KBM-7 (cell line): ENCODE measurements at regions not wholly inside any gene's neighbourhood (a gene's known extent, or its start where the extent isn't known, plus 50 kb on each side); places are given as distances from the start of the nearest gene placed in this dataset.

Experiments used
- DNase-seq: peaks from one replicate; pipeline ENCODE4 v3.0.0-alpha.2; 2015
- in situ Hi-C: fragments of 300-500 bp; cut with MboI; formaldehyde crosslinking; loops from 2 replicates; pipeline ENCODE4 v1.14.3; 2020; ENCODE audit warnings: low sequenced_read_pairs, low pct_unique_long_range_greater_than_20kb, mixed read lengths

DNA sequence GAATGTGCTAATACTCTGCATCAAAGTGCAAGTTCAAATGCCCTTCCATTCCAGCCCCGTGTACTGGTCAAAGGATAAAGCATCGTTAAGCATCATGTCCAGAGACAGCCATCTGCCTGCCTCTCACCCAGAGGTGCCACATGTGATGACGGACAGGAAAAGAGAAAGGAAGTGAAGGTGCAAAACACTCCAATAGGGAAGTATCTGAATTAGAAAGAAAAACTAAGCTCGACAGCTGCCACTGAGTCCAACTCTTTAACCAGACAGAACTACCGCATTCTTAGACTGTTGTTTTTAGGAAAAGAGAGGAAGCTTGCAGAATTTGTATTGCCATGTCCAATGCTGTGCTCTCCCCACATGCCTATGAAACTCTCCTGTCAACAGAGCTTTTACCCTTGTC lies 465.0 kb upstream of the SOX5 start:
- in situ Hi-C loops, result no loop called here
- DNase-seq, result no peak

DNA sequence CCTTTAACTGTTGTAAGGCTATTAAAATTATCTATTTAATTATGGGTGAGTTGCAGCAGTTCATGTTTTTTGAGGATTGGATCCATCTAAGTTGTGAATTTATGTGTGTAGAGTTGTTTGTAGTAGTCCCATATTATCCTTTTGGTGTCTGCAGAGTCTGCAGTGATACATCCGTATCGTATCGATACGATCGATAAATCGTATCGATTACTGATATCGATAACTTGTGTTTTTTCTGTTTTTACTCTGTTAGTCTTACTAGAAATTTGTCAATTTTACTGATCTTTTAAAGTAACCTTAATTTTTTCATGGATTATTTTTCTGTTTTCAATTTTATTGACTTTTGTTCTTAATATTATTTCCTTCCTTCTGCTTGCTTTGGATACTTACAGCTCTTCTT lies 462.5 kb upstream of the SOX5 start:
- no peak for DNase-seq
- in situ Hi-C loops, result no loop called here

DNA sequence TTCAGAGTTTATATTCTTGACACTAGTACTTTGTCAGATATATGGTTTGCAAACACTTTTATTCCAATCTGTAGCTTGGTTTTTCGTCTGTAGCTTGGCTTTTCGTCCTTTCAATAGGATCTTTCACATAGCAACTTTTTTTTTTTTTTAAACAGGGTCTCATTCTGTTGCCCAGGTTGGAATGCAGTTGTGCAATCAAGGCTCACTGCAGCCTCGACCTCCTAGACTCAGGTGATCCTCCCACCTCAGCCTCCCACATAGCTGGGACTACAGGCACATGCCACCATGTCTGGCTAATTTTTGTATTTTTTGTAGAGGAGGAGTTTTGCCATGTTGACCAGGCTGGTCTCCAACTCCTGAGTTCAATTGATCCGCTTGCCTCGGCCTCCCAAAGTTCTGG lies 460.4 kb upstream of the SOX5 start:
- DNase-seq, result no peak
- in situ Hi-C loops, result no loop called here

DNA sequence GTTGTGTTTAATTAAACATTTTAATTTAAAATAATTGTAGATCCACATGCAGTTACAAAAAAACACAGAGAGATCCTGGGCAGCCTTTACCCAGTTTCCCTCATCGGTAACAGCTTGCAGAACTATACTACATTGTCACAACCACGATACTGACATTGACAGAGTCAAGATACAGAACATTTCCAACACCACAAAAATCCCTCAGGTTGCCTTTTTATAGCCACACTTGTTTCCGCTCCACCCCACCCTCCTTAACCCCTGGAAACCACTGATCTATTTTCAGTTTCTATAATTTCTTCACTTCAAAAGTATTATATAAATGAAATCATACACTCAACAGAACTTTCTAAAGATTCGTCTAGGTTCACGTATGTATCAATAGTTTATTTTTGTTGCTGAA lies 458.8 kb upstream of the SOX5 start:
- no peak for DNase-seq
- in situ Hi-C loops, result no loop called here

DNA sequence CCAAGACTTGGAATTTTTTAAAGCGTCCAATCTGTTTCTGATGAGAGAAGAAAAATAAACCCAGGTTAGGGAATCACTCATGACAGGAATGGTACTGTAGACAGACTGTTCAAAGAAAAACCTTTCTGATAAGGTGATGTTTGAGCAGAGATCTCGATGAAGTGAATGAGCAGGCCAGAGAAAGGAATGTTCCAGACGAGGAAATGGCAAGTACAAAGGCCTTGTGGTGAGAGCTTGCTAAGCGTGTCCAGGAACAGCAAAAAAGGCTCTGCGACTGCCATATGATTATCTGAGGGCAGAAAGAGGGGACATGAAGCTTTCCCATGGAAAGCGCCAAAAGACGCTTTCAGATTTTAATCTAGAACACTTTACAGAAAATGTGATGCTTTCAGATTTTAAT lies 458.4 kb upstream of the SOX5 start:
- in situ Hi-C loops, result no loop called here
- no peak for DNase-seq

DNA sequence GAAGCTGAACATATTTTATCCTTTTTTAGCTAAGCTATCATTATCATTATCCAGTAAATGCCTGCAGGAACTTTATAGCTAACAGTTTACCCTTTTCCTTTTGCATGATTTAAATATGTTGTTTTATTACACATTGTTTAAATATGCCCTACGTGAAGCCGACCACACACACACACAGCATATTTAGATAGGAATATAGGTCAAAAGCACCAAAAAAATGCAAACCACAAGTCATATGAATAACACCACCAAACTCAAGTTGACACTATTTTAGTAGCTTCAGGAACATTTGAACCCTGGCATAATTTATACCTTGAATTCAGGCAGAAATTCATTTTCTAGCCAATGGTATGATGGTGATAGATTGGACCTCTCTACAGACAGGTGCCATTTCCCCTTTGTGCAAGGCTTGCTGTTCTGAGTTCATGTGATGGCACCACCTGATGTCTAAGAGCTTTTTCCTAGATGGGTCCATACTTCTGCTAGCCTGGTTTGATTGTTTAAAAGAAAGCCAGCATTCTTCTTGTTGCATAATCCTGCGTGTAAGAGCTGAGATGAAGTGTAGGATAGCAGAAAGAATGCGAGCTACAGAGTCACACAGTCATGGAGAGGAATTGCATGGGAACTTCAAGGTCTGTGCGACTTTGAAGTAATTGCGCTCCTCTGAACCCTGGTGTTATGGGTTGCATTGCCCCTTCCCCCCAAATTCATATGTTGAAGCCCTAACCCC lies 454.8 kb upstream of the SOX5 start:
- no peak for DNase-seq
- in situ Hi-C loops, result no loop called here

DNA sequence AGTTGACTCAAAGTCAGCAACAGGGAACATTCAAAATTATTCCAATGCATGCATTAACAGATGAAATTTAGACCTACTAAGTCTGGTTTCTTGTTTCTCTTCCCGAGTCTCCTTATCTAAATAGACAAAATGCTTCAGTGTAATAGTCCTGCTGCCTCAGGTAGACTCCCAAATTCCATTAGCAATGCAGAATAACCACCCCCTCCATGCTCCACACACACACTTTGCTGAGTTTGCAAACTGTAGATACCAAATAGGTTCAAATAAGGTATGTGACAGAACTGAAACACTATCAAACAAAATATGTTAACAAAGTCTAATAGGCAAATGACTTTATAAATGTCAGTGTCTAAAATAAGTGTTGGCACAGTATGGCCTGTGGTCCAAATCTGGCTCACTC lies 451.1 kb upstream of the SOX5 start:
- in situ Hi-C loops, result no loop called here
- DNase-seq, result no peak

DNA sequence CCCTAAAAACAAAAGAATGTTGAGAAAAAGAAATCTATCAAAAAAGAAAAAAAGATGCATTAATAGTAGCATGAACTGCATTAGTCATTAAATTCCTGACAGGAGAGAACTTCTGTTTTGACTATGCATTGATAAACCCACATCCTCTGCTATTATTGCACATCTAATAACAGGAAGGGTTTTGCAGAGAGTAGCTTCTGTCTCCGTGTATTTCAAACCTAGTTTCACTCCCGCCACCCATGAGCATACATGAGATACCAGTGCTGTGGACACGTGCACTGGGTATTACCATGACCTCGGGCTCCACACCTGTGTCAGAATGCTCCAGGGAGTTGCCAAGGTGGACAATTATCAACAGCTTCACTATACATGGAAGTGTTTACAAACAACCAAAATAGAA lies 449.1 kb upstream of the SOX5 start:
- in situ Hi-C loops, result no loop called here
- no peak for DNase-seq

DNA sequence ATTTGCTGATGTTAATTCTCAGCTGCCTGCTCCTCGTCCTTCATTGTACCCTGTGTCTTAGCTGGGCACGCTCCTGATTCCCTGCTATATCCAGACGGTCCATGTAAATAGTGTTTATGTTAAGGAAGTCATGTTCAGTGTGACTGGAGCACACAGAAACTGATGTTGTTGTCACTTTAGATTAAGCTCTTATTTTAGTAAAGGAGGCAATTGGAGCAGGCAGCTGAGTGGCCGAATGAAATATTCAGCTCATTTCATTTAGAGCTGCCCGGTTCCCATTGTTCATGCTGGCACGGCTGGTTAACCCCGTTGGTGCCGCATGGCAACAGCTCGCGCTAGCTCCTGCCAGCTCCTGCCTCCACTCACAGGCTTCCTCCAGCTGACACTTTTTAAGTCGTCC lies 446.8 kb upstream of the SOX5 start:
- in situ Hi-C loops, result no loop called here
- DNase-seq, result no peak

DNA sequence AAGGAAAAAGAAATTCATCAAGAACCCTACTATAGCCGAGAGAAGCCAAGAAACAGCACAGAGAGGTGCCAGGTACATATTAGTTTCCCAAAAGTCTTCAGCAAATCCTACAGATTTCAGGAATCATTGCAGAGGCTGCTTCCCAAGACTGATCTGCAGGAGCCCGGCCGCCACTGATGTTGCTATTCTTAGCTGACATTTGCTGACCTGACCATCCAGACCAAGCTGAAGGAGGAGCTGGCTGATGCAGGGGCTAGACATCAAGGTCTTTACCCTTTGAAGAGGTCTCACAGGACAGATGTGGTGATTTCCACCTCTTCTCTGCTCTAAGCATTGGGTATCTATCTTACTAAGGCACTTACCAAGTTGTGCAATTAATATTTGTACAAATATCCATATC lies 444.8 kb upstream of the SOX5 start:
- no peak for DNase-seq
- in situ Hi-C loops, result no loop called here

DNA sequence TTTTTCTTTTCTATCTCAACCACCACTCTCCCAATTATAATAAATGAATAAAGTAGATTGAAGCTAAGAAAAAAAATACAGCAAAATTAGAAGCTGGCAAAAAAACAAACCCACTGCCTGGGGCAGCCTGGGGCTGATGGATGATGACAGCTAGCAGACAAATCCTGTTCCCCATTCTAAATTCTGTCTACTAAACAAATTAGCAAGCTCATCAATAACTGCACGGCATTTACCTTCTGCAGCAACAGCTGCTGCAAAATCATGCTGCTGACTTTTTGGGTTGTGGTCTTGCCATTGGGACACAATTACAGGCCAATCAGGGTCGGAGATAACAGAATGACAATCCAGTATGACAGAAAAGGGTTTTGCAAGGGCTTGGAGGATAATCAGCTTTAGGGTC lies 443.6 kb upstream of the SOX5 start:
- in situ Hi-C loops, result no loop called here
- DNase-seq, result no peak

DNA sequence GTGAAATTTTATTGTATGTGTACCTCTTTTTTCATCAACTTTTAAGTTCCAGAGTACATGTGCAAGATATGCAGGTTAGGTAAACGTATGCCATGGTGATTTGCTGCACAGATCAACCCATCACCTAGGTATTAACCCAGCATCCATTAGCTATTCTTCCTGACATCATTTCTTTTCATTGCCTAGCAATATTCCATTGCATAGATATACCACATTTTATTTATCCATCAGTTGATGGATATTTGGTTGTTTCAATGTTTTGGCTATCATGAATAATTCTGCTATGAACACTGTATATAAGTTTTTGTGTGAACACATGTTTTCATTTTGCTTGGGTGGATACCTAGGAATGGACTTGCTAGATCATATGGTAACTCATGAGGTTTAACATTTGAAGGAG lies 439.9 kb upstream of the SOX5 start:
- in situ Hi-C loops, result no loop called here

DNA sequence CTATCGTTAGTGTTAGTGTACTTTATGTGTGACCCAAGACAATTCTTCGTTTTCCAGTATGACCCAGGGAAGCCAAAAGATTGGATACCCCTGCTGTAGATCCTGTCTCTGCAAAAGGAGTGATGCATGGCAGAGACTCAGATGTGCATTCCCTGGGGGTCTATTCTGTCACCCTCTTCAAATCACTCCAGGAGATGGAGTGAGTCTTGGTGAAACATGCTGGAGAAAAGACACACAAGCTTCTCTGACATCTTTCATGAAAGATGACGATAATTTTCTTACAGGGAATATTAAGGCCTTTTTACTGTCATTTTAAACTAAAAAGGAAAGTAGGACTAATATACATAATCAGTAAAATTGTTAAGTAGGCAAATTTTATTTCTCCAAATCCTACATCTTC lies 437.9 kb upstream of the SOX5 start:
- in situ Hi-C loops, result no loop called here
- DNase-seq, result no peak

More for the DNA sequence above, 439.9 kb upstream of the SOX5 start:
- DNase-seq, result no peak

DNA sequence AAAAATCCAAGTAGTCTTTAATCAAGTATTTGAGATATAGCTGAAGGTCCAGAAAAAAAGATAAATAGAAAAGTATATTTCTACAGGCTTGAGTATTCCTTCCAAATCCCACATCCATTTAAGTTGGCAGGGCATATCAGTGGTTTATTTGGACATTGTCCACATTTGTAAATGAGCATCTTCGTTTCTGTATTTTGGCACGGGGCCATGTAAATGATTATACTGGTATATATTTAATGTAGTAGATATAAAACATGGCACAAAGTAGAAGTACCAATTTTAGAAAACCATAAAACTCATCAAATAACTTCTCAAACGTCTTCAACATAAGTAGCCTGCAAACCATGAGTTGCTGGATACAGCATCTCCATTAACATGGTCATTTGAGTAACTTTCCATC lies 437.4 kb upstream of the SOX5 start:
- DNase-seq, result no peak
- in situ Hi-C loops, result no loop called here

DNA sequence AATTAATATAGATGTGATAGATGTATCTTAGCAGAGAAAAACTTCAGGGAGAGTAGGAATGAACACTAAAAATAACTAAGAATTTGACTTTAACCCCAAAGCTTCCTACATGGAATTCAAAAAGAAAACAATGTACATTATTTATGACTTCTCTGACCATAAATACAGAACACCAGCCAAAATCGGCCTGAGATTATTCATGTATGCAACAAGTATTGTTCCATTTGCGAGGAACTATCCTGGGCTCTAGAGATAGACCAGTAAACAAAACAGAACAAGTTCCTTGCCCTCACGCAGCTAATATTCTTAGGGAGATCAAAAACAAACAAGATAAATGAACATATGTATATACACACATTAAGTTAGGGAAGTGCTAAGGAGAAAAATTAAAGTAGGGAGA lies 432.3 kb upstream of the SOX5 start:
- in situ Hi-C loops, result no loop called here
- no peak for DNase-seq

DNA sequence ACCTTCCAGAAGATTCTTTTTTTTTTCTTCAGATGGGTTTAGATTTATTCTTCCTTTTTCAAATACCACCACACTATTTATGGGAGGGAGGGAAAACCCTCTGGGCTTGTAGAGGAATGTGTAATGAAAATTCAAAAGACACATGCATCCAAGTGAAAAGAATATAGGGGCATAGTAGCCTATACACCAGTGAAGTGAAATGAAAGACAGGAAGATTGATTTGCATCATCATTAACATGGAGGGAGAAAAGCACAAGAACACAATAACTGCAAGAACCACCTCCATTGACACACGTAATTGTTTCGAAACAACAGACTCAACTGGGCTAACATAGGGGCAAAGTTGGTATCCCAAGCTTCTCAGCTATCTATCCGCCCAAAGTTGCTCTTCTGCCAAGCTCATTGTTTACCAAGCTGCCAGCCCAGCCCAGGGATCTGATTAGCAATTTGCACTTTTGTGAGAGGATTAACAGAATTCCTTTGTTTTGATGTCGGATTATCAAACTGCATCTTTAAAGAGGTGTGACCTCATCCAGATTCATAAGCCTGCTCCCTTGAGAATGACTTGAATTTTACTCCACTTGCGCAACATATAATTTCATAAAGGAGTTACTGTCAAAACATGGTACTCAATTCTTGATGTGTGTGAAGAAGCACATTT lies 430.5 kb upstream of the SOX5 start:
- DNase-seq, result no peak
- in situ Hi-C loops, result no loop called here

DNA sequence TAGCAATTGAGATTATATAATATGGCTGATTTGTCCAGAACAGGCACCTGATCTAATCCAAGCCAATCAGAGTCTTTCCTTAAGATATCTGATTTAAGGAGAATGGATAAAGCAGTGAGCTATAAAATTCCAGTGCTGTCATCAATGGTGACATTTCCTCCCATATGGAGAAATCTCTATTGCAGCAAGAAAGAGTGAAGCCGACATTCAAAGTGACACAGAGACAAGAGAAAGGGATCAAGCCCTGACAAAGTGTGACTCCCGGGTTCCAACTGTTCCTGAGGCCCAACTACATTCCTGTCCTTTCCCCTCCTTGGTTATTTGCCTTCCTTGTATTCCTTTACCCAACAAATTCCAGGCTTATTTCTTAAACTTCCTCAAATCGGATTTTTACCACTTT lies 430.0 kb upstream of the SOX5 start:
- DNase-seq, result no peak
- in situ Hi-C loops, result no loop called here

DNA sequence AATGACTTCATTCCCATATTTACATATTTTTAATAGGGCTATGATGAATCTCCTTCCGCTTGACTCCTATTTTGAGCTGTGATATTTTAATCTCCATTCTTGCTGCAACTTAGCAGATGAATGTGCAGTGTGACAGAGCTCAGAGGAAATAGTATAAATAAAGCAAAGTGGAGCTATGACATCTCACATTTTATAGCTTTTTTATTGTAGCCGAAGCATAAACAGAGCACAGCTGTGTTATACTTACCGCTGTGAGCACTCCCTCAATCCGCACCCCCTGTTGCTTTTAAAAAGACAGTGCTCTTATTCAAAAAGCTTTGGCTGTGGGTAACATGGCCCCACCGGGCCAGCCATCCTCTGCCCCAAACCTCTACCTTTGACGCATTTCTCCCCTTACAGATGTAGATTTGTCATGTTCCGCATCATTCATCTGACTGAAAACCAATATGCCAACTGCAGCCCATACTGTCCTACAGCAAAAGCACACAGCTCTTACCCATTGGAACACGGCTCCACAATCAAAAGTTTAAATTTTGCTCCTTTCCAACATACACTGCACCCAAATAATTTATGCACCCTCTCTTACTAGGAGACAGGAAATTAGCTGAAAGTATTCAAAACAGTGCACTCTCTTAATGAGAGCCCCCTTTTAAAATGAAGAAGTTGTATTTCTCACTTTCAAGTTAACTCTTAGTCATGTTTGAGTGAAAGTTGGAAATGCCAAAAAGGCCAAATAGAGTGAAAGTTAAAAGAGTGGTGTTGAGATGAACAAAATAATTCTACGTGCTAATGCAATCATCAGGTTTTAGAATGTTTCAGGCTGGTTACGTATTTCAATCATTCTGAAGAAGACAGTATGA lies 429.3 kb upstream of the SOX5 start:
- in situ Hi-C loops, result no loop called here
- DNase-seq, result no peak

DNA sequence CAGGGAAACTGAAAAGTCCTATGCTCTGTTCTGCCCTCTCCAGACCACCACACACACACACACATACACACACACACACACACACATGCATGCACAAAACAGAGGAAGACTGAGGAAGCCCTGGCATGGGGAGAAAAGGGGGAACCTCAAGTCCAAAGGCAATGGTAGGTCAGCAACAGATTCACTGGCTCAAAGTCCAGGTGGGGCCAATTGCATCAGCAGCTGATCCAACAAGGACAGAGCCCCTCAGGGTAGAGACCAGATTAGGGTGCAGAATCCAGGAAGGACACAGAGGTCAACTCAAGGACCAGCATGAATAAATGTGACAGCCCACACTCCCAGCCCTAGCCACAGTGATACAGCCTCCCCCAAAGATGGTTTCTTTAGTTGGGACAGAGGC lies 425.0 kb upstream of the SOX5 start:
- in situ Hi-C loops, result no loop called here
- DNase-seq, result no peak

DNA sequence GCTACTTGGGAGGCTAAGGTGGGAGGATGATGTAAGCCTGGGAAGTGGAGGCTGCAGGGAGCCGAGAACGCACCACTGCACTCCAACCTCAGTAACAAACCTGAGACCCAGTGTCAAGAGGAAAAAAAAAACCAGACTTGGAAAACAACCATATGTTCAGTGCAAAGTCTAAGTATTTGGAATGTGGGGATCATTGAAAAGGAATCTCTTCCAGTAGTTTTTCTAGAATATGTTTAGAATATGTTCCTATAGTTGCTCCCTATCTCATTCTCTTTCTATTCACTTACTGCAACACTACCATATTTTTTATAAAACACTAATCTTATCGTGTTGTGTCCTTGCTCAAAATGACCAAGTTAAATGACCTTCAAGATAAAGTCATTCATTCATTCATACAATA lies 423.5 kb upstream of the SOX5 start:
- DNase-seq, result no peak
- in situ Hi-C loops, result no loop called here
